NCI-H524 treated with DMSO at 0.1 percent for 48 hours (cell line): ENCODE measurements at regions not wholly inside any gene's neighbourhood (a gene's known extent, or its start where the extent isn't known, plus 50 kb on each side); places are given as distances from the start of the nearest gene placed in this dataset.
"Not testable (repeated sequence)": the region's sequence is repeated elsewhere in the genome, so short reads cannot be mapped to it uniquely, and the experiment has no call there.

Source experiments
- DNase-seq: peaks from one replicate; lab custom pipeline; 2025; lab: John Stamatoyannopoulos, UW

DNA sequence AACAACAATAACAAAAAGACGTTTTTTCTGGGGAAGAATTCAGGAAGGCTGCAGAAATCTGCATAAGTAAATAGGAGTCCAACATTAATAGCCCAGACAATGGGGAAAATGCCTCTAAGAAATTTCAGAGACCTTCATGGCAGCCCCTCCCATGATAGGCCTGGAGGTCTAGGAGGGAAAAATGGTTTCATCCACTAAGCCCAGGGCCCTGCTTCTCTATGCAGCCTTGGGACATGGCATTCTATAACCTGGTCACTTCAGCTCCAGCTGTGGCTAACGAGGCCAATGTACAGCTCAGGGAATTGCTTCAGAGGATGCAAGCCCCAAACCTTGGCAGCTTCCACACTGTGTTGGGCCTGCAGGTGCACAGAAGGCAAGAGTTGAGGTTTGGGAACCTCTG lies 125.6 kb upstream of the GMNC start:
- no peak for DNase-seq

DNA sequence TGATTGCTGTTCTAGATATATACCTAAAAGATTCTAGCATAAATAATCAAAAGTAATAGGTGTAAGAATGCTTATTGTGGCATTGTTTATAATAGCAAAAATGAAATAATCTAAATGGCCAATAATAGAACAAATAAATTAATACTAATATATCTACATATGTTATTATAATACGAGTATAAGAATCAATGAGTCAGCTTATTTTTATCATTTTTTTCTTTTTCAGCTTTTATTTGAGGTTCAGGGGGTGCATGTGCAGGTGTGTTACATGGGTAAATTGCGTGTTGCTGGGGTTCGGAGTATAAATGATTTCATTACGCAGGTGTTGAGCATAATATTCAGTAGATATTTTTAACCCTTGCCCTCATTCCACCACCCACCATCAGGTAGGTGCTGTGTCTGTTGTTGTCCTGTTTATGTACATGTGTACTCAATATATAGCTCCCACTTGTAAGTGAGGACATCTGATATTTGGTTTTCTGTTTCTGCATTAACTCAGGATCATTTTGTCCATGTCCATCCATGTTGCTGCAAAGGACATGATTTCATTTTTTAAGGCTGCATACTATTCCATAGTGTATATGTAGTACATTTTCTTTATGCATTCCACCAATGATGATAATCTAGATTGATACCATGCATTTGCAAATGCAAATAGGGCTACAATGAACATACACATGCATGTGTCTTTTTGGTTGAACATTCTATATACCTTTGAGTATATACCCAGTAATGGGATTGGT lies 122.2 kb upstream of the GMNC start:
- no peak for DNase-seq

- no peak for DNase-seq
These were observed 121.4 kb upstream of the GMNC start for GRCh38 chr3:190983875-190984274.

GRCh38 chr3:190973771-190974170 lies 111.3 kb upstream of the GMNC start:
- DNase-seq = no peak

- DNase-seq = no peak
These were observed 110.4 kb upstream of the GMNC start for GRCh38 chr3:190972840-190973270.

GRCh38 chr3:190972196-190972595 lies 109.7 kb upstream of the GMNC start:
- no peak for DNase-seq

DNA sequence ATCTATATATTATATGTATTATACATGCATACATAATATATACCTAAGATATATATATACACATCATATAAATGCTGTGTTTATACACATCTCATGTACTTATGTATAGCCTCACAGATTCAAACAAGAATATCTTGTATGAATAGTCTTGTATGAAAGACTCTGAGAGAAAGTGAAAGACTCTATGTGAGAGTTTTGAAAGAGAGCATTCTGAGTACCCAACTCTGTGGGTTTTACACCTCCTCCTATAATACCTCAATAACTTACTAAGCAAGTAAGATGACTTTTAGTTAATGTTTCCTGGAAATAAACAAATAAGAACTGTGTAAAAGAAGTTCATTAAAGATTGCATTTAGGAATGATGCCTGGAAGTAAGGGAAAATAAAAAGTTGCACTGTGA lies 108.1 kb upstream of the GMNC start:
- DNase-seq = no peak

DNA sequence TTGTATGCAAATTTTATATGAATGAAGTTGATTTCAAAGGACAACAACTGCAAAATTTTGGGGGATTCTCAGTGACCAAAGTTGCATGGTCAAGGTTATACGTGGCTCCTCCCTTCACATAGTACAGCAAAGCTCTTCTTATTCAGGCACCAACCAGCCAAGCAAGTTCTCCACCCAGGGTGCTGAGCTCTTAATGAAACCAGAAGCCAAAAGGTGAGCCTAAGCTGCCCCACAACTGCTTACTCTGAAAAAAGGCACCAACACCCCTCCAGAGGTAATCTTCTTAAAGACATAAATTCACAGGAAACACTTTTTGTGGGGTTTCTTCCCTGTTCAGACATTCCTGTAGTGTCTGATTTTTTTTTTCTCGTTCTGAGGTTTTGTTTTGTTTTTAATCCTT lies 106.1 kb upstream of the GMNC start:
- DNase-seq = no peak

DNA sequence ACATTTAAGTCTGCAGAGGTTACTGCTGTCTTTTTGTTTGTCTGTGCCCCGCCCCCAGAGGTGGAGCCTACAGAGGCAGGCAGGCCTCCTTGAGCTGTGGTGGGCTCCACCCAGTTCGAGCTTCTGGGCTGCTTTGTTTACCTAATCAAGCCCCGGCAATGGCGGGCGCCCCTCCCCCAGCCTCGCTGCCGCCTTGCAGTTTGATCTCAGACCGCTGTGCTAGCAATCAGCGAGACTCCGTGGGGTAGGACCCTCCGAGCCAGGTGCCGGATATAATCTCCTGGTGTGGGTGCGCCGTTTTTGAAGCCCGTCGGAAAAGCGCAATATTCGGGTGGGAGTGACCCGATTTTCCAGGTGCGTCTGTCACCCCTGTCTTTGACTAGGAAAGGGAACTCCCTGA lies 102.4 kb upstream of the GMNC start:
- not testable (repeated sequence) for DNase-seq

GRCh38 chr3:190959077-190959476 lies 96.6 kb upstream of the GMNC start:
- no peak for DNase-seq

GRCh38 chr3:190941694-190942260 lies 79.3 kb upstream of the GMNC start:
- peak; percentile 99 for DNase-seq

GRCh38 chr3:190934616-190935015 lies 72.1 kb upstream of the GMNC start:
- DNase-seq = peak; percentile 72

GRCh38 chr3:190926619-190927018 lies 64.1 kb upstream of the GMNC start:
- DNase-seq = no peak

DNA sequence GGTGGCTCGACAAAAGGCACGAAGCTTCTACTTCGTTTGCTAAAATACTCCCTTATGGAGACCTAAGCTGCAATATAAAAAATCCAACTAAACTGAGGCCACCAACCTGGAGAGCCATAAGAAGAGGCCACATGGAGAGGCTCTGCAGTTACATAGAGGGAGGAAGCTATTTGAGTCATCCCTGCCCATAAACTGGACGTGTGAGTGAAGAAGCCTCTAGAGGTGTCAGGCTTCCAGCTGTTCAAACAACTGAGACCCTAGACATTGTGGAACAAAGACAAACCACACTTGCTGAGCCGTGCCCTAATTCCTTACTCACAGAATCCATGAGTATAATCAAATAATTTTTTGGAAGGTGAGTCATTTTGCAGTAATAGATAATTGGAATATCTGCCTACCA lies 50.2 kb upstream of the GMNC start:
- no peak for DNase-seq
